ENCODE measurements at regions not wholly inside any gene's neighbourhood (a gene's known extent, or its start where the extent isn't known, plus 50 kb on each side); places are given as distances from the start of the nearest gene placed in this dataset.

DNA sequence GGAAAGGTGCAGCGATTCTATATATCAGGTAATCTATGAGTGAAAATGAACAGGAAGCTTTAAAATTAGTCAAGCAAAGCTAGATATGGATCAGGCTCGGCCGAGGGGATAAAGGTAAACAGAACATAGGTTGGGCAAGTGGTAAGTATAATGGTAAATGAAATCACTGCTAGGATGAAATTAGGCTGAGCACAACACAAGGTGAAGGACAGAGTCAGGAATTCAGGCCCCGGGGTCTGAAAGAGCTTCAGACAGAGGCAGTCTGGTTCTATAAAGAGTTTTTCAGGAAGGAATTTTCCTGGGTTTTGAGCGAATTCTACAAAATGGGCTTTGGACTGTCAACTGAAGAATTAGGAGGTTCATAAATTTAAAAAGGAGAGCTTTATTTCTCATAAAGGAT lies 513.2 kb upstream of the CDH2 start:
- no peaks in the 10 kb centered on the region for H3K36me3 Mint-ChIP-seq (ENCODE audit: insufficient read depth, unreplicated experiment)
- DNase-seq: no peak
- no peaks in the 10 kb centered on the region for H3K4me1 ChIP-seq
- TF ChIP-seq, protein P1, sequence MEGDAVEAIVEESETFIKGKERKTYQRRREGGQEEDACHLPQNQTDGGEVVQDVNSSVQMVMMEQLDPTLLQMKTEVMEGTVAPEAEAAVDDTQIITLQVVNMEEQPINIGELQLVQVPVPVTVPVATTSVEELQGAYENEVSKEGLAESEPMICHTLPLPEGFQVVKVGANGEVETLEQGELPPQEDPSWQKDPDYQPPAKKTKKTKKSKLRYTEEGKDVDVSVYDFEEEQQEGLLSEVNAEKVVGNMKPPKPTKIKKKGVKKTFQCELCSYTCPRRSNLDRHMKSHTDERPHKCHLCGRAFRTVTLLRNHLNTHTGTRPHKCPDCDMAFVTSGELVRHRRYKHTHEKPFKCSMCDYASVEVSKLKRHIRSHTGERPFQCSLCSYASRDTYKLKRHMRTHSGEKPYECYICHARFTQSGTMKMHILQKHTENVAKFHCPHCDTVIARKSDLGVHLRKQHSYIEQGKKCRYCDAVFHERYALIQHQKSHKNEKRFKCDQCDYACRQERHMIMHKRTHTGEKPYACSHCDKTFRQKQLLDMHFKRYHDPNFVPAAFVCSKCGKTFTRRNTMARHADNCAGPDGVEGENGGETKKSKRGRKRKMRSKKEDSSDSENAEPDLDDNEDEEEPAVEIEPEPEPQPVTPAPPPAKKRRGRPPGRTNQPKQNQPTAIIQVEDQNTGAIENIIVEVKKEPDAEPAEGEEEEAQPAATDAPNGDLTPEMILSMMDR (IDR thresholded peaks at IDR 0.05; ENCODE audit: insufficient read depth in 1 of 2, low read depth in 1 of 2, low read length in 1 of 2, severe bottlenecking in 1 of 2, unreplicated experiment in 1 of 2): no peak
- H3K4me3 ChIP-seq (ENCODE audit: low read depth, low read length): no peak overlapping the region
- no peaks in the 10 kb centered on the region for H3K9me3 ChIP-seq
- no peak overlapping the region for H3K27ac Mint-ChIP-seq (ENCODE audit: unreplicated experiment)
- intact Hi-C loops (cut with micrococcal nuclease; ENCODE audit: unreplicated experiment): no loop called here
- H3K4me1 Mint-ChIP-seq (ENCODE audit: low read depth, unreplicated experiment): no peaks in the 10 kb centered on the region
- no peaks in the 10 kb centered on the region for H3K27me3 ChIP-seq (replicated peaks; ENCODE audit: control insufficient read depth, insufficient read depth, low read length)
- CTCF ChIA-PET: no interaction called here
- no peaks in the 10 kb centered on the region for H3K9me3 Mint-ChIP-seq (ENCODE audit: unreplicated experiment)
- no peak overlapping the region for H3K4me3 Mint-ChIP-seq (ENCODE audit: unreplicated experiment)
- H3K27me3 Mint-ChIP-seq (ENCODE audit: insufficient read depth, unreplicated experiment): peaks cover 3% of the 10 kb centered on the region
- no peaks in the 10 kb centered on the region for H3K36me3 ChIP-seq (ENCODE audit: control insufficient read depth, insufficient read depth, low read length)
- BruUV-seq (replicated peaks): no TSS peak
- POLR2A ChIA-PET: no interaction called here

DNA sequence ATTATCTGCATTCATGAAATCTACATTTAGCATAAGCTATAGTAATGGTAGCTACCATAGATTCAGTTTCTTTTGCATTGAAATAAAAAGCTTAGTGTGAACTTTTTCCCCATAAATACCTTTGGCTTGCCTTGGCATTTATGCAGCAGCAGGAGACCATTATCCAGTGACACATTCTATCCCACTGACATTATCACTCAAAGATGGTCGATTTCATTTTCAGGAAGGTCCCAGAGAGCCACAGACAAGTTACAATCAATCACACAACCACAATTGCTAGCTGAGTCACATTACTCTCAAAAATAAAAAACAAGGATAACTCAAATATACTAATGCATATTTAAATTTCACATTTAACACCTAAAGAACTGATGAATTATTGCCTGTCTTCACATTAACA lies 512.7 kb upstream of the CDH2 start:
- intact Hi-C loops (cut with micrococcal nuclease; ENCODE audit: unreplicated experiment): no loop called here
- H3K9me3 Mint-ChIP-seq (ENCODE audit: unreplicated experiment): no peaks in the 10 kb centered on the region
- H3K9me3 ChIP-seq: no peaks in the 10 kb centered on the region
- TF ChIP-seq, protein P1 (IDR thresholded peaks at IDR 0.05; ENCODE audit: insufficient read depth in 1 of 2, low read depth in 1 of 2, low read length in 1 of 2, severe bottlenecking in 1 of 2, unreplicated experiment in 1 of 2): no peak
- peaks cover 3% of the 10 kb centered on the region for H3K27me3 Mint-ChIP-seq (ENCODE audit: insufficient read depth, unreplicated experiment)
- ChIA-PET CTCF (no interaction called here), POLR2A (no interaction called here)
- no TSS peak for BruUV-seq (replicated peaks)
- H3K27me3 ChIP-seq (replicated peaks; ENCODE audit: control insufficient read depth, insufficient read depth, low read length): no peaks in the 10 kb centered on the region
- H3K27ac Mint-ChIP-seq (ENCODE audit: unreplicated experiment): no peak overlapping the region
- no peaks in the 10 kb centered on the region for H3K36me3 ChIP-seq (ENCODE audit: control insufficient read depth, insufficient read depth, low read length)
- H3K4me3 Mint-ChIP-seq (ENCODE audit: unreplicated experiment): no peak overlapping the region
- no peaks in the 10 kb centered on the region for H3K4me1 ChIP-seq
- DNase-seq: no peak
- no peaks in the 10 kb centered on the region for H3K36me3 Mint-ChIP-seq (ENCODE audit: insufficient read depth, unreplicated experiment)
- H3K4me1 Mint-ChIP-seq (ENCODE audit: low read depth, unreplicated experiment): no peaks in the 10 kb centered on the region
- no peak overlapping the region for H3K4me3 ChIP-seq (ENCODE audit: low read depth, low read length)

DNA sequence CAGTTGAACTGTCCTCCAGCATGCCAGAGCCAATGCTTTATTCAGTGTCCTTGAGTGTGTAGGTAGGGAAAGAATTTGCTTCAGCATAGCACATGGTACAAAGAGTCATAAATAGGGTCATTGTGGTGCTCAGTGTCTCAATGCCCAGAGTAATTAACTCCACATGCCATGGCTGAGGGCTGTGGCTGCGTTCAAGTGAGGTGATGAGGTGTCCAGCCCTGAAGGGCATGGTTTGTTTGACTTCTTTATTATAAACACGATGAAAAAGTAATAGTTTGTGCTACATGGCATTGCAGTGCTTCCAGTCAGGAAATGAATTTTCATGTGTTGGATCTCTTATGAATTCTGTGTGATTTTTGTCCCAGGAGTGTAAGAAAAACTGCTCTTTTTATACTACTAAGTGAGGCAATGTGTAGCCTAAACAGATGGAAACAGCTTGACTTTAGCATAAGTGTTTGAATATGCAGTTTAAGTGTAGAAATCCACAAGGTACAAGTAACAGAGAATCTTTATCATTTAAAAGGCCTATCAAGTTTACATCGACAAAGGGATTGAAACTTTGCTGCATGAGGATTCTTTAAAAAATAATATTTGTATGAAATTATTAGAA lies 507.9 kb upstream of the CDH2 start:
- H3K27ac Mint-ChIP-seq (ENCODE audit: unreplicated experiment): no peak overlapping the region
- BruUV-seq (replicated peaks): no TSS peak
- H3K4me1 Mint-ChIP-seq (ENCODE audit: low read depth, unreplicated experiment): no peaks in the 10 kb centered on the region
- TF ChIP-seq, protein P1 (IDR thresholded peaks at IDR 0.05; ENCODE audit: insufficient read depth in 1 of 2, low read depth in 1 of 2, low read length in 1 of 2, severe bottlenecking in 1 of 2, unreplicated experiment in 1 of 2): no peak
- H3K27me3 Mint-ChIP-seq (ENCODE audit: insufficient read depth, unreplicated experiment): peaks cover 3% of the 10 kb centered on the region
- no peaks in the 10 kb centered on the region for H3K9me3 ChIP-seq
- H3K36me3 ChIP-seq (ENCODE audit: control insufficient read depth, insufficient read depth, low read length): no peaks in the 10 kb centered on the region
- ChIA-PET POLR2A (no interaction called here), CTCF (no interaction called here)
- no peaks in the 10 kb centered on the region for H3K4me1 ChIP-seq
- no peak overlapping the region for H3K4me3 Mint-ChIP-seq (ENCODE audit: unreplicated experiment)
- no peaks in the 10 kb centered on the region for H3K36me3 Mint-ChIP-seq (ENCODE audit: insufficient read depth, unreplicated experiment)
- intact Hi-C loops (cut with micrococcal nuclease; ENCODE audit: unreplicated experiment): no loop called here
- no peaks in the 10 kb centered on the region for H3K27me3 ChIP-seq (replicated peaks; ENCODE audit: control insufficient read depth, insufficient read depth, low read length)
- DNase-seq: no peak
- H3K4me3 ChIP-seq (ENCODE audit: low read depth, low read length): no peak overlapping the region
- no peaks in the 10 kb centered on the region for H3K9me3 Mint-ChIP-seq (ENCODE audit: unreplicated experiment)
